Coronary artery (tissue), 2 donors: ENCODE measurements at regions not wholly inside any gene's neighbourhood (a gene's known extent, or its start where the extent isn't known, plus 50 kb on each side); places are given as distances from the start of the nearest gene placed in this dataset.

Experiments
- DNase-seq: peaks from one replicate; pipeline ENCODE4 v3.0.0-alpha.2; 2017; ENCODE audit warnings: low spot score
- H3K27ac ChIP-seq, 2 donors: fragments of 200-600 bp; sonication (generic); one replicate each; pipeline ENCODE4 v1.5.1; 2016 to 2019
- H3K4me3 ChIP-seq: fragments of 200-600 bp; sonication (generic); 2 replicates; pipeline ENCODE4 v1.5.1; 2016; ENCODE audit warnings: mild to moderate bottlenecking, moderate library complexity
- TF ChIP-seq, protein P1 (sequence below): fragments of 200-600 bp; sonication (generic); IDR thresholded peaks from one replicate; pipeline ENCODE4 v1.5.1; 2019; ENCODE audit warnings: antibody characterized with exemption

DNA sequence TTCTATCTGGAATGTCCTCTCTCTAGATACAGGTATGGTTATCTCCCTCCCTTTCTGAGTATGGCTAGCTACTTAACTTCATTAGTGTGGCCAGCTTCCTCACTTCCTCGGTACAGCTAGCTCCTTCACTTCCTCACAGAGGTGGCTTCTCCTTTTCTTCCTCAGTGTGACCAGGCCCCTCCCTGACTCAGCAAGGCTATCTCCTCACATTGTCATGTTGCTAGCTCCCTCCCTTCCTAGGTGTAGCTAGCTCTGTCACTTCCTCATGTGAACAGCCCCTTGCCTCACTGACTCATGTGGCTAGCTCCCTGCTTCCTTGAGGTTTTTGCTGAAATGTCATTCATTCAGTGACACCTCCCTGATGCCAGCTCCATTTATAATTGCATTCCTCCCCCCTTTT is 67.3 kb upstream of the DDIT4L start:
- Histone ChIP-seq H3K4me3 (no peak overlapping the region), H3K27ac (no peak overlapping the region)
- TF ChIP-seq, protein P1, sequence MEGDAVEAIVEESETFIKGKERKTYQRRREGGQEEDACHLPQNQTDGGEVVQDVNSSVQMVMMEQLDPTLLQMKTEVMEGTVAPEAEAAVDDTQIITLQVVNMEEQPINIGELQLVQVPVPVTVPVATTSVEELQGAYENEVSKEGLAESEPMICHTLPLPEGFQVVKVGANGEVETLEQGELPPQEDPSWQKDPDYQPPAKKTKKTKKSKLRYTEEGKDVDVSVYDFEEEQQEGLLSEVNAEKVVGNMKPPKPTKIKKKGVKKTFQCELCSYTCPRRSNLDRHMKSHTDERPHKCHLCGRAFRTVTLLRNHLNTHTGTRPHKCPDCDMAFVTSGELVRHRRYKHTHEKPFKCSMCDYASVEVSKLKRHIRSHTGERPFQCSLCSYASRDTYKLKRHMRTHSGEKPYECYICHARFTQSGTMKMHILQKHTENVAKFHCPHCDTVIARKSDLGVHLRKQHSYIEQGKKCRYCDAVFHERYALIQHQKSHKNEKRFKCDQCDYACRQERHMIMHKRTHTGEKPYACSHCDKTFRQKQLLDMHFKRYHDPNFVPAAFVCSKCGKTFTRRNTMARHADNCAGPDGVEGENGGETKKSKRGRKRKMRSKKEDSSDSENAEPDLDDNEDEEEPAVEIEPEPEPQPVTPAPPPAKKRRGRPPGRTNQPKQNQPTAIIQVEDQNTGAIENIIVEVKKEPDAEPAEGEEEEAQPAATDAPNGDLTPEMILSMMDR = no peak
- DNase-seq = no peak

DNA sequence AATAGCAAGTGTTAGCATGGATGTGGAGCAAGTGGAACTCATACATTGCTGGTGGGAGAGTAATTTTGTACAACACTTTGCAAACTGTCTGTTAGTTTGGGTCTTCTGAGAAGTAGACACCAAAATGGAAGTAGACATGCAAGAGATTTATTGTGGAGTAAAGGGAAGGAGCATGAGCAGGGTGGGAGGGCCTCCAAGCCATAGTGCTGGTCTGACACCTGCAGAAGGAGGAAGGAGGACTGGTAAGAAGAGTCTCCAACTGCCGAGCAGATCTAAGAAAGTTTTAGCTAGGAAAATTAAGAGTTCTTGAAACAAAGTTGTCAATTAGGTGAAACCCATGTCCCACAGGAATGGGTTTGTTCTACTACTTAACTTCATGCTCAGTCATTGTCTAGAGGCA is 64.0 kb upstream of the DDIT4L start:
- Histone ChIP-seq H3K4me3 (no peak overlapping the region), H3K27ac (no peak overlapping the region)
- no peak for DNase-seq
- TF ChIP-seq, protein P1 = no peak

DNA sequence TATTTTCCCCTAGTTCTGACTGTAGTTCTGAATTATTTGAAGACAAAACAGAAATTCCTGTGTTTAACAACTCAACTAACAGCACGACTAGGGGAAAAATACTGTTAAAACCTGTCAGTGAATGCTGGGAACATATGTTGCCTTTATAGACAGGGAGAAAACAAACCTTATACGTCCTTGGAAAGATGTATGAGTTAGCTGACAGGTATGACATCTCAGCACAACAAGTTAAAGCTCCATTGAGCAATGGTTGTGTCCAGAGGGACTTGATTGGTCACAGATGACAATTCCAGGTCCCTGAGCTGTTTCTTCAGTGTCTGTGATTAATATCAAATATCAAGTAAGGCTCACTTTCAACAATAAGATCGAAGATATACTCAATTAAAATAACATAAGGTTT is 58.2 kb upstream of the DDIT4L start:
- DNase-seq = no peak
- no peak overlapping the region for H3K27ac ChIP-seq
- H3K4me3 ChIP-seq = no peak overlapping the region
- TF ChIP-seq, protein P1 = no peak

DNA sequence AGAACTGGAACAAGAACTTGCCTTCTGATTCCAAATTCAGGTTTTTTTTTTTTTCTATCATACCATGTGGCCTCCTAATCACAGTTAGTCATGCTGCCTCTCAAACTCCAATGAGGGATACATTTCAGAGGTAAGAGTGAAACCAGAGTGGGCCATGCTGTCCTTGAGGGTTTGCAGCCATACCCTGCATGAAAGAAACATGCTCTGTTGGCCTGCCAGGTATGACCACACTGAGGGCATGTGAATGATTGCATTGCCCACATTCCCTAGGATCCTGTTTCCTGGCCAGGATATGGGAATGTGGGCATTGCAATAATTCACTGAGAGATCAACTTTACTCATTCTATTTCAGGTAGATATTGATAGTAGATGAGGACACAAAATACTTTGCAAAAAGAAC is 56.4 kb upstream of the DDIT4L start:
- no peak overlapping the region for H3K27ac ChIP-seq
- H3K4me3 ChIP-seq = no peak overlapping the region
- no peak for DNase-seq
- TF ChIP-seq, protein P1 = no peak

DNA sequence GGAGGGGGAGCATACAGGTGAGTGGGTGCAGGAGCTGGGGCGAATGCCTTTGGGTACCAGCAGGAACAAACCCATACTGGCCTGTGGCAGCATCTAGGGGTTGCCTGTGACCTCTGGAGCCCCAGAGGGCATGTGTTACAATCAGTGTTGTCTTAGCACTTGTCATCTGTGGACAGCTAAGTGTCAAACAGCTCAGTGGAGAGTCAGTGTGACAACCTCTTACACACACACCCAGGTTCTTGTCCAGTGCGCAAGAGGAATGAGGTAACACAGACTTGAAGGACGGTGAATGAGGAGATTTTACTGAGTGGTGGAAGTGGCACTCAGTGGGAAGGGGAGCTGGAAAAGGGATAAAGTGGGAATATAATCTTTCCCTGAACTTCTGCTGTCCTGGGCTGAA is 54.1 kb upstream of the DDIT4L start:
- Histone ChIP-seq H3K27ac (no peak overlapping the region), H3K4me3 (no peak overlapping the region)
- TF ChIP-seq, protein P1 = no peak
- DNase-seq = no peak
